H9 (cell line): ENCODE measurements at regions not wholly inside any gene's neighbourhood (a gene's known extent, or its start where the extent isn't known, plus 50 kb on each side); places are given as distances from the start of the nearest gene placed in this dataset.

Experiments used
- DNase-seq: peaks from one replicate; pipeline ENCODE4 v3.0.0-alpha.2; 2017
- H2AFZ ChIP-seq: one replicate; pipeline ENCODE4 v1.6.1; 2013; ENCODE audit warnings: mild to moderate bottlenecking, low read length, control low read depth, moderate library complexity
- H2AK5ac ChIP-seq: 2 replicates; pipeline ENCODE4 v1.6.1; 2013; ENCODE audit warnings: low read length, control low read depth, mixed read lengths; ENCODE audit not compliant: insufficient read length
- H2BK120ac ChIP-seq: one replicate; pipeline ENCODE4 v1.6.1; 2013; ENCODE audit warnings: low read depth, mild to moderate bottlenecking, low read length, control low read depth, inconsistent platforms; ENCODE audit not compliant: poor library complexity, severe bottlenecking
- H2BK12ac ChIP-seq: 2 replicates; pipeline ENCODE4 v1.6.1; 2013; ENCODE audit warnings: low read length, control low read depth, mixed read lengths, low read depth; ENCODE audit not compliant: insufficient read length
- H2BK15ac ChIP-seq: 2 replicates; pipeline ENCODE4 v1.6.1; 2013; ENCODE audit warnings: low read depth, low read length, control low read depth
- H2BK20ac ChIP-seq: one replicate; pipeline ENCODE4 v1.6.1; 2013; ENCODE audit warnings: low read depth, mild to moderate bottlenecking, low read length, control low read depth, inconsistent platforms; ENCODE audit not compliant: poor library complexity, severe bottlenecking
- H2BK5ac ChIP-seq: 2 replicates; pipeline ENCODE4 v1.6.1; 2013; ENCODE audit warnings: low read length, control low read depth, mixed read lengths; ENCODE audit not compliant: insufficient read length
- H3K14ac ChIP-seq: 2 replicates; pipeline ENCODE4 v1.6.1; 2013; ENCODE audit warnings: low read length, control low read depth; ENCODE audit not compliant: insufficient read depth
- H3K18ac ChIP-seq: 2 replicates; pipeline ENCODE4 v1.6.1; 2013; ENCODE audit warnings: low read depth, mild to moderate bottlenecking, mixed read lengths, low read length, control low read depth; ENCODE audit not compliant: insufficient read length
- H3K23ac ChIP-seq: 2 replicates; pipeline ENCODE4 v1.6.1; 2013; ENCODE audit warnings: low read length, control low read depth, mixed read lengths, low read depth; ENCODE audit not compliant: insufficient read length
- H3K23me2 ChIP-seq: 2 replicates; pipeline ENCODE4 v1.6.1; 2013; ENCODE audit warnings: low read depth, mild to moderate bottlenecking, mixed read lengths, low read length, control low read depth; ENCODE audit not compliant: insufficient read length, poor library complexity, severe bottlenecking
- H3K27ac ChIP-seq: 2 replicates; pipeline ENCODE4 v1.5.1; 2013; ENCODE audit warnings: low read length, control low read depth, mixed read lengths, low read depth; ENCODE audit not compliant: insufficient read length
- H3K27me3 ChIP-seq: 2 replicates; pipeline ENCODE4 v1.6.1; 2013; ENCODE audit warnings: low read length, control low read depth, inconsistent platforms; ENCODE audit not compliant: insufficient read depth
- H3K4ac ChIP-seq: 2 replicates; pipeline ENCODE4 v1.6.1; 2013; ENCODE audit warnings: low read depth, mild to moderate bottlenecking, control low read depth, inconsistent platforms, low read length, moderate library complexity
- H3K4me1 ChIP-seq: 2 replicates; pipeline ENCODE4 v1.6.1; 2013; ENCODE audit warnings: low read length, control low read depth, inconsistent platforms; ENCODE audit not compliant: insufficient read depth
- H3K4me2 ChIP-seq: 2 replicates; pipeline ENCODE4 v1.6.1; 2013; ENCODE audit warnings: low read length, control low read depth, mixed read lengths; ENCODE audit not compliant: insufficient read length, insufficient read depth
- H3K56ac ChIP-seq: 2 replicates; pipeline ENCODE4 v1.6.1; 2013; ENCODE audit warnings: low read depth, mild to moderate bottlenecking, mixed read lengths, low read length, control low read depth; ENCODE audit not compliant: insufficient read length
- H3K79me1 ChIP-seq: 2 replicates; pipeline ENCODE4 v1.6.1; 2013; ENCODE audit warnings: low read depth, mild to moderate bottlenecking, moderate library complexity, low read length, control low read depth, inconsistent platforms; ENCODE audit not compliant: insufficient read depth, poor library complexity, severe bottlenecking
- H3K79me2 ChIP-seq: 2 replicates; pipeline ENCODE4 v1.6.1; 2013; ENCODE audit warnings: low read length, control low read depth, inconsistent platforms; ENCODE audit not compliant: insufficient read depth
- H3K9ac ChIP-seq: 2 replicates; pipeline ENCODE4 v1.6.1; 2013; ENCODE audit warnings: low read length, control low read depth, mixed read lengths; ENCODE audit not compliant: insufficient read length; ENCODE audit errors: extremely low read depth
- H3K9me3 ChIP-seq: one replicate; pipeline ENCODE4 v1.6.1; 2013; ENCODE audit warnings: low read depth, low read length, inconsistent platforms; ENCODE audit not compliant: control insufficient read depth
- H3T11ph ChIP-seq: one replicate; pipeline ENCODE4 v1.6.1; 2013; ENCODE audit warnings: mild to moderate bottlenecking, low read length, control low read depth, inconsistent platforms
- H4K20me1 ChIP-seq: one replicate; pipeline ENCODE4 v1.6.1; 2013; ENCODE audit not compliant: control insufficient read depth, insufficient read length, insufficient read depth
- H4K5ac ChIP-seq: 2 replicates; pipeline ENCODE4 v1.6.1; 2013; ENCODE audit warnings: low read depth, mild to moderate bottlenecking, mixed read lengths, low read length, control low read depth; ENCODE audit not compliant: insufficient read length
- H4K8ac ChIP-seq: replicated peaks from 2 replicates; pipeline ENCODE4 v1.6.1; 2013; ENCODE audit warnings: low read length, control low read depth, mixed read lengths, low read depth; ENCODE audit not compliant: insufficient read length
- H4K91ac ChIP-seq: 2 replicates; pipeline ENCODE4 v1.6.1; 2013; ENCODE audit warnings: low read depth, mild to moderate bottlenecking, moderate library complexity, mixed read lengths, low read length, control low read depth; ENCODE audit not compliant: insufficient read length
- H3K27ac Mint-ChIP-seq, 3 experiments: 2 replicates in 2 of 3; 3 replicates in 1 of 3; pipeline ENCODE4 v1.8.0; 2020 to 2021; ENCODE audit warnings: mixed read lengths in 3 of 3, mild to moderate bottlenecking in 1 of 3, moderate library complexity in 1 of 3
- H3K27me3 Mint-ChIP-seq: 2 replicates; pipeline ENCODE4 v1.8.0; 2021; ENCODE audit warnings: low read depth, mild to moderate bottlenecking, moderate library complexity, mixed read lengths
- H3K36me3 Mint-ChIP-seq, 3 experiments: 2 replicates in 2 of 3; 3 replicates in 1 of 3; pipeline ENCODE4 v1.8.0; 2020 to 2021; ENCODE audit warnings: low read depth in 3 of 3, mixed read lengths in 3 of 3; ENCODE audit not compliant: insufficient read depth in 1 of 3
- H3K4me1 Mint-ChIP-seq, 2 experiments: 2 replicates each; pipeline ENCODE4 v1.8.0; 2020; ENCODE audit warnings: mixed read lengths in 2 of 2
- H3K4me3 Mint-ChIP-seq, 2 experiments: 2 replicates in 1 of 2; 3 replicates in 1 of 2; pipeline ENCODE4 v1.8.0; 2020 to 2021; ENCODE audit warnings: mild to moderate bottlenecking in 2 of 2, mixed read lengths in 2 of 2, moderate library complexity in 1 of 2
- H3K9me3 Mint-ChIP-seq, 2 experiments: 2 replicates in 1 of 2; 3 replicates in 1 of 2; pipeline ENCODE4 v1.8.0; 2020; ENCODE audit warnings: mild to moderate bottlenecking in 2 of 2, mixed read lengths in 2 of 2, moderate library complexity in 1 of 2
- WGBS: extraction: QIAGEN DNeasy Blood & Tissue Kit; methylation state at CpG from one replicate; pipeline ENCODE4 v1.1.7; 2013; ENCODE audit warnings: missing lambda C conversion rate, low lambda C conversion rate, mixed read lengths; ENCODE audit not compliant: insufficient read length; ENCODE audit errors: extremely low coverage; 5-methylcytosine and 5-hydroxymethylcytosine counted together
- TF ChIP-seq, protein P1 (sequence below): fragments of 200-600 bp; sonication (generic); conservative IDR thresholded peaks from 3 replicates; pipeline ENCODE4 v1.8.0; 2021; ENCODE audit warnings: antibody characterized with exemption, mild to moderate bottlenecking

DNA sequence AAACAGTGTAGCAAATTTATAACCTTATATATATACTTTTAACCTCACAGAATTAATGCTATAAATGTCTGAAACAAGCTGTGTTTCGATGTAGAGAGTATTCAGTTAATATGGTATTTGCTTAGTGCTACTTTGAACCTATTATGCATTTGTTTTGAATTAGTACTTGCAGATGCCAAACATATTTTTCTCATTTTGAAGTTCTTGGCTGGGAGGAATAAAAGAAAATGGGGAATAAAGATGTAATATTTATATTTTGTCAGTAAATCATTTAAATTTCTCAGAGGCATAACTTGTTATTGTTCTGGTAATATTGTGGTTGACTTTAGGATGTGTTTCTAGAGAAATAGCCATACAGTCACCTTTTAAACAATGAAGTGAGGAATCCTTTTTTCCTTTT, 175.9 kb upstream of the IZUMO3 start:
- no peak overlapping the region for H3K18ac ChIP-seq
- Mint-ChIP-seq H3K9me3 (peaks cover 3 to 5% of the 10 kb centered on the region in 2 experiments; a peak in 3 of 5 replicates), H3K27ac (no peak overlapping the region), H3K4me3 (no peak overlapping the region), H3K4me1 (peaks cover 0 to 3% of the 10 kb centered on the region in 2 experiments; a peak in 1 of 4 replicates), H3K27me3 (no peaks in the 10 kb centered on the region), H3K36me3 (peaks cover 0 to 2% (median 0%) of the 10 kb centered on the region in 3 experiments; a peak in 1 of 7 replicates)
- WGBS: no CpG with 5 or more reads among the region's 1 CpG
- H2BK20ac ChIP-seq: no peak overlapping the region
- H3K27me3 ChIP-seq: no peaks in the 10 kb centered on the region
- no peak overlapping the region for H3K23ac ChIP-seq
- no peak overlapping the region for H3K56ac ChIP-seq
- no peak overlapping the region for H2BK15ac ChIP-seq
- no peak overlapping the region for H3K4ac ChIP-seq
- no peaks in the 10 kb centered on the region for H3K79me1 ChIP-seq
- H3K27ac ChIP-seq: no peak overlapping the region
- no peak overlapping the region for H4K8ac ChIP-seq
- H4K20me1 ChIP-seq: no peaks in the 10 kb centered on the region
- TF ChIP-seq, protein P1, sequence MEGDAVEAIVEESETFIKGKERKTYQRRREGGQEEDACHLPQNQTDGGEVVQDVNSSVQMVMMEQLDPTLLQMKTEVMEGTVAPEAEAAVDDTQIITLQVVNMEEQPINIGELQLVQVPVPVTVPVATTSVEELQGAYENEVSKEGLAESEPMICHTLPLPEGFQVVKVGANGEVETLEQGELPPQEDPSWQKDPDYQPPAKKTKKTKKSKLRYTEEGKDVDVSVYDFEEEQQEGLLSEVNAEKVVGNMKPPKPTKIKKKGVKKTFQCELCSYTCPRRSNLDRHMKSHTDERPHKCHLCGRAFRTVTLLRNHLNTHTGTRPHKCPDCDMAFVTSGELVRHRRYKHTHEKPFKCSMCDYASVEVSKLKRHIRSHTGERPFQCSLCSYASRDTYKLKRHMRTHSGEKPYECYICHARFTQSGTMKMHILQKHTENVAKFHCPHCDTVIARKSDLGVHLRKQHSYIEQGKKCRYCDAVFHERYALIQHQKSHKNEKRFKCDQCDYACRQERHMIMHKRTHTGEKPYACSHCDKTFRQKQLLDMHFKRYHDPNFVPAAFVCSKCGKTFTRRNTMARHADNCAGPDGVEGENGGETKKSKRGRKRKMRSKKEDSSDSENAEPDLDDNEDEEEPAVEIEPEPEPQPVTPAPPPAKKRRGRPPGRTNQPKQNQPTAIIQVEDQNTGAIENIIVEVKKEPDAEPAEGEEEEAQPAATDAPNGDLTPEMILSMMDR: no peak
- H3K4me2 ChIP-seq: no peak overlapping the region
- H4K5ac ChIP-seq: no peak overlapping the region
- no peaks in the 10 kb centered on the region for H3K23me2 ChIP-seq
- no peak overlapping the region for H3T11ph ChIP-seq
- H4K91ac ChIP-seq: no peak overlapping the region
- H3K14ac ChIP-seq: no peak overlapping the region
- H2BK5ac ChIP-seq: no peak overlapping the region
- no peak overlapping the region for H2AFZ ChIP-seq
- no peak overlapping the region for H3K9ac ChIP-seq
- H3K9me3 ChIP-seq: no peaks in the 10 kb centered on the region
- no peak overlapping the region for H2BK12ac ChIP-seq
- no peaks in the 10 kb centered on the region for H3K4me1 ChIP-seq
- H2BK120ac ChIP-seq: no peak overlapping the region
- DNase-seq: no peak
- no peak overlapping the region for H2AK5ac ChIP-seq
- H3K79me2 ChIP-seq: no peaks in the 10 kb centered on the region
